ENCODE measurements at regions not wholly inside any gene's neighbourhood (a gene's known extent, or its start where the extent isn't known, plus 50 kb on each side); places are given as distances from the start of the nearest gene placed in this dataset.

- no peak for TF ChIP-seq CTCF (IDR thresholded peaks at IDR 0.05; ENCODE audit: poor library complexity)
- no peak for TF ChIP-seq EZH2 (IDR thresholded peaks at IDR 0.05; ENCODE audit: borderline replicate concordance)
- TF ChIP-seq EZH2phosphoT487 (IDR thresholded peaks at IDR 0.05; ENCODE audit: low read depth, severe bottlenecking, unreplicated experiment): no peak
Observed at GRCh38 chr20:39674842-39675241, 712.7 kb downstream of the DHX35 start.
